SK-N-MC (cell line): ENCODE measurements at regions not wholly inside any gene's neighbourhood (a gene's known extent, or its start where the extent isn't known, plus 50 kb on each side); places are given as distances from the start of the nearest gene placed in this dataset.

ENCODE experiments used
- EZH2 ChIP-seq: fragments of 200-600 bp; sonication (generic); IDR thresholded peaks from one replicate; pipeline ENCODE4 v1.6.1; 2017; ENCODE audit warnings: antibody characterized with exemption
- FOXP2 ChIP-seq: optimal IDR thresholded peaks from 2 replicates; pipeline ENCODE3; 2011; ENCODE audit warnings: mild to moderate bottlenecking, moderate library complexity; ENCODE audit not compliant: insufficient read depth; ENCODE audit errors: extremely low read length, control extremely low read depth
- POLR2AphosphoS5 ChIP-seq: IDR thresholded peaks from 2 replicates; pipeline ENCODE4 v1.6.1; 2012; ENCODE audit warnings: mild to moderate bottlenecking, low read depth, low read length, borderline replicate concordance

GRCh38 chr18:79628416-79629248 is 51.0 kb upstream of the CTDP1 start:
- TF ChIP-seq EZH2 (no peak), POLR2AphosphoS5 (no peak), FOXP2 (no peak)
